A172 (cell line): ENCODE measurements at regions not wholly inside any gene's neighbourhood (a gene's known extent, or its start where the extent isn't known, plus 50 kb on each side); places are given as distances from the start of the nearest gene placed in this dataset.

Experiments used
- DNase-seq: peaks from one replicate; pipeline ENCODE4 v3.0.0-alpha.2; 2015; ENCODE audit warnings: low spot score

DNA sequence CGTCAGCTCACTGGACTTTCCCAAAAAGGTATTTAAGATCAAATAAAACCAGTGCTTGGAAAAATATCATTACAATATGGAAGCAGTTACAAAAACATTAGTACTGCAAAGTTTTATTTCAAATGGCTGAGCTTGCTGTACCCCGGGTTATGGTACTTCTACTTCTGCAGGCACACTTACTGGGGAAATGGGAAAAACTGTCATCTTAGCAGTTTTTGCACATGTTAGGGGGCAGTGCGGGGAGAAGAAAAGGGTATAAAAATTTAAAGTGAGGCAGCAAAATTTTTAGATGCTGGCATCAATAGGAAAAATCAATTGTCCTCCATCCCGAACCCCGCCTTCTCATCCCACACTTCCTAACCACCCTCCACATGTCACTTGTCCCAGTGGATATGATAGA is 133.4 kb downstream of the ATG4C start:
- no peak for DNase-seq

DNA sequence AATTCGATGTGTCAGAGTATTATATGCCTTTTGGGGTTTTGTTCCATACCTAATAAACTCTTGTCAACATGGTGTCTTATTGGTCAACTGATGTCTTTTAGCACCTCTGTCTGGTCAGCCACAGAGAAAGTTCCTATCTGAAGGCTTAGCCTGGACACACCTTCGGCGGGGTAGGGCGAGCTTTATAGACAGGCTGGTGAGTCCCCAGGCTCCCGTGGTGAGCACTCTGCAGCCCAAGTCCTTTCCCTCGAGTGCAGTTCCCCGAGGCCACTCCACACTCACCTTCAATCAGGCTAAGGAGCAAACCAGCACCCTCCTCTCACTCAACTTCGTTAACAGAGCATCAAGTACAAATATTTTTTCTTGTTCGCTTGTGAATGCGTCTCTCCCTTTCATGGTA is 133.9 kb downstream of the ATG4C start:
- no peak for DNase-seq

DNA sequence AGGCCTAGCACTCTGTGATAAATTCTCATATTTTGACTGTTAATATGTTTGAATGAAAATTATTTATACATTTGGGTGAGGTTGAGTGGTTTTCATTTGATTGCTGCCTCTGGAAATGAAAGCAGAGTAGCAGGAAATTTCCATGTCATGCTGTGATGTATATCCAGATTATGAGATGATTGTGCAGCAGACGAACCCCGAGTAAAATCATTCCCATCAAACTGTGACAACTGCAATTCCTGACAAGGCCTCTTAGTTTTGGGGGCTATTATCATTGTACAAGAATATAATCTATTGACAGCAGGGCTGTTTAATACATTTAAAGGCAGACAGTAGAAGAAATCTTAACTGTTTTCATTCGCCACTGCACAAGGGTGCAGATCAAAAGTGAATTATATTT is 134.8 kb downstream of the ATG4C start:
- no peak for DNase-seq

DNA sequence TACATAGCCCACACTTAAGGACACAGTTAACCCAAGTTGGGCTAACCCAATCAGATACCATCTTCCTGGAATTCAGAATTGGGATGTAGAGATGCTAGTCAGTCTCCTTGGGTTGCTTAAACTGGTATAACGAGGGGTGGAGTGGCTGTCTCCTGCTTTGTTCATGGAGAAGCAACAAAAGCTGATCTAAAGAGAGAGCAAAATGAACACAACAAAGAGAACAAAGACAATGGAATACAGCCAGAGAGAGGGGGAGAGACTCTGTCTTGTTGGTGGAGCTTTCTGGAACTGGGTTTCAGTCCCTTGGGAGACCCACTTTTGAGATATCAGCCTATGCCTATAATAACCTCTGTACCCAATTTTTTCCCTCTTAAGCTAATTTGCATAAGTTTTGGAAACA is 138.1 kb downstream of the ATG4C start:
- DNase-seq, result no peak

DNA sequence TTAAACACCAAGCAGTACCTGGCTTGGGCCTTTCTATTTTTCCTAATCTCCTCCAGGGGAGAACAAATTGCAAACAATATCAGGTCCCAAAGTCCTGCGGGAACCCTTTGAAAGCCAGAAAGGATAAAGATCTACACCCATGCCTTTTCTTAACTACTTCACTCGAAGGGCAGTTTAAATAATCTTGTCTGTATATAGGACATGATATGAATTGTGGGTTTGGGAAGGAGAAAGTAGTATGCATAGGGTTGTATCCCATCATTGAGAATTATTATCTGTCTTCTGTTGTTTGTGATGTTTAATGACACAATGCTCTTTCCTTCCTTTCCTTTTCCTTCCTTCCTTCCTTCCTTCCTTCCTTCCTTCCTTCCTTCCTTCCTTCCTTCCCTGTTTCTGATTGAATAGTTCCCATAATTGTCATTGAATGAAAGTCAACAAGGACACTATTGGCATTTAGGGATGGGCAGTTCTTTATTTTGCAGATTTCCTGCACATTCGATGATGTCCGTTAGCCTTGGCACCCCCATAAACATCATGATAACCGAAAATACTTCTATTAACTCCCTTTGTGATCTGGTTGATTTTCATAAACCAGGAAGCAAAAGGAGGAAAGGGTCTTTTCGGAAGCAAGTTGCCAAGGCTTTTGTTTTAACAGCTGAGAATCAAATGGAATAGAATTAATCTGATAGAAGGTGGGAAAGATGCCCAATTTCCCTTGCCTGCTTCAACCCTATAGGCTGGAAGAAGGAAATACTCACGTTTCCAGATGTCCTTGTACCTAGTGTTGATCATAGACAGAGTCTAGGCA is 141.3 kb downstream of the ATG4C start:
- no peak for DNase-seq

DNA sequence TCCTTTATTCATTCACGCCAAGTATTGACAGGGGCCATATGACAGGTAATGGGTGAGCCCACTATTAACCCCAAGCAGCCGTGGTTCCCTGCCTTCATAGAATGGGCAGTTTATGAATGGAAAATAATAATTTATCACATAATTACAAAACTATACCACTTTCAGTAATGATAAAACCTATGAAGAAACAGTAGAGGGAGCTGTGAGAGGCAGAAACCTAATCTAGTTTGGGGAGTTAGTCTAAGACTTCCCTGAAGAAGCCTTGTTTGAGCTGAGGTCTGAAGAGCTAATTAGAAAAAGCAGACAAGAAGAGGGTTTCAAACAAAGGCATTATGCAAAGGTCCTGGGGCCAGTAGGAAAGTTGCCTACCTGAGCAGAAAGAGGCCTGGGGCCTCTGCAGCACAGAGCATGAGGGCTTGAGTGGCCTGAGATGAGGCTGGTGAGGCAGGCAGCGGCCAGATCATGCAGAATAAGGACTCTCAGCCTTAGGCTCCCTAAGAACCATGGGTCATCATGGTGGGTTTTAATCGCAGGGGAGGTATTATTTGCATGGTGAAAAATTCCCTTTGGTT is 142.8 kb downstream of the ATG4C start:
- no peak for DNase-seq

DNA sequence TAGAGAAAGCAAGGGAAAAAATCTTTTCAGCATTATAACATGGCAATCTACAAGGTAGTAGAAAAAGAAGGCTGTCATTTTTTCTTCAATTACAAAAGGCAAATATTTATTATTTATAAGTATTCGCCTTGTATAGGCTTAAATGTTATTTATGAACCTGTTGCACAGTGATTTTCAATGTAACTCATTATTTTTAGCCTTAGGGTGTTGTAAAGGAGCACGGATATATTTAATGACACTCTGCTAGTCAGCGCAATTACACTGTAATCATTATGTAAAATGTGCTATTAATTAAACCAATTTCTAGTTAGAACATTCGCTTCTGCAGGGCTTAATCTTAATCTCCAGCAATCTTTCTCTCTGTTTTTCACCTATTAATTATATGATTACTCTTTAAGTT is 145.0 kb downstream of the ATG4C start:
- DNase-seq, result no peak

DNA sequence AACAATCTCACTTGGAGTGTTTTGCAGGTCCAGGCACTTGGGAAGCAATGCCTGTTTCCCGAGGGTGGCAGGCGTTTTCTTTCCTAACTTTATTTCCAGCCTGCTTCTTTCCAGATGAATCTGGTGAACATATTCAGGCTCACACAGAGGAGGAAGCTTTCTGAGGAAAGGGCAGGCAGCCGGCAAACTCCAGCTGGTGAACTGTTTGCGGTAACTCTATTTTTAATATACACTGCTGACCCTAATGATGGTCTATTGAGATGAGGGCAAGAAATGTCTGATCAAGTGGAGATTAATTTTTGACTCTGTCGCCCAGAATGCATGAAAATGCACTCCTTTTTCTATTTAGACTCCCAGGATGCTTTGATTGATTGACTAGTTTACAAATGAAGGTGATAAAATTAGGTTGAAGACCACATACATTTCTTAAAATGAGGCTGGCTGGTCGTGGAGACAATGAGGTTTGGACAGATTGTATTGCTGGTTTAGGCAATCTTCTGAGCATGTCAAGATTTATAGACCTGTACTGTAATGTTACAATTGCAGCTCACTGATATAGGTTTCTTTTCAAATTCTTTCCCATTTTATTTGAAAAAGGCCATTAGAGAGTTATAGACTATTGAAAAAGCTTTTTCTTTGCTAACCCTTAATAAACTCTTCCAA is 153.8 kb downstream of the ATG4C start:
- no peak for DNase-seq

DNA sequence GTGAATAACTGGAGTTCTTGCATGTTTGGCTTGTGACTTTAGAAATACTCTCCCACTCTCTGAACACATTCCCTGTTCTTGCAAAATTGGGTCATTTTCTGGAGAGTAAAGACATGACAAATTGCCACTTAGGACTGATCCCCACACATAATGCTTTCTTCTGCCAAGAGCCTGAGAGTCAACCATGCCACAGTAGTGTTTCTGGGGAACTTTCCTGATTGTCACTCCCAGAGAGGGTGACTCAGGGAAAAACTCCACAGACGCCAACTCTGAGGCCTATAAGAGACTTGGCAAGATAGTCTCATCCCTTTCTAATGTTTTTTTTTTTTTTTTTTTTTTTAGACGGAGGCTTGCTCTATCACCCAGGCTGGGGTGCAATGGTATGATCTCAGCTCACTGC is 157.8 kb downstream of the ATG4C start:
- no peak for DNase-seq

DNA sequence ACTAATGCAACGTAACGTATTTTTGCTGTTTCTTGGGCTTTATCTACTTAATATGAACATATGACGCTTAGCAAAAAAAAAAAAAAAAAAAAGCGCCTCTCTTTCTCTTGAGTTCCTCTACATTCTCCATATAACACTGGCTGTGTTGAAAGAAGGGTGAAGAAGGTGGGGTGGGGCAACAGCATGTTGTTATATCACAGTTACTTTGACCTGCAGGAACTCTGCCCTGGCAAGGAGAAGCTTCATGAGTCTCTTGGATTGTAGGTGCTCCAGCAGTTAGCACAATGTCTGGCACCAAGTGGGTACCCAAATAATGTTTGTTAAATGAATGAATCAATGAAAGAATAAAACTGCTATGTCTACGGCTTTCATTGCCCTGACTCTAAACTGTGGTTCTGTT is 162.6 kb downstream of the ATG4C start:
- DNase-seq, result no peak

DNA sequence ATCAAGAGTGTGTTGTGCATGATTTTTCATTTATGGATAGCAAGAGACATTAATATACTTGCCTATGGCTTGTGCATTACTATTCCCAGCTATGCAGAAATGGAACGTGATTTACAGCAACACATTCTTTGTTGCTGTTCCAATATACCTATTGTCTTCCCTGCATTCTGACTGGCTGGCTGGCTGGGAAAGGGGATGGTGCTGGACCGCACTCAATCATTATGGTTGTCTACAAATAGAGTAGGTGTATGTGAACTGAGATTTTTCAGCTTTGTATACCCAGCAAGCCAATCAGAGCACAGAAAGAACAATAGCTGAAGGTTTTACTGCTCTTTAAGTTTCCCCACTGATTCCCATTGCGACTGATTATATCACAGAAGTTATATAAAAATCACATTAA is 167.5 kb downstream of the ATG4C start:
- no peak for DNase-seq

DNA sequence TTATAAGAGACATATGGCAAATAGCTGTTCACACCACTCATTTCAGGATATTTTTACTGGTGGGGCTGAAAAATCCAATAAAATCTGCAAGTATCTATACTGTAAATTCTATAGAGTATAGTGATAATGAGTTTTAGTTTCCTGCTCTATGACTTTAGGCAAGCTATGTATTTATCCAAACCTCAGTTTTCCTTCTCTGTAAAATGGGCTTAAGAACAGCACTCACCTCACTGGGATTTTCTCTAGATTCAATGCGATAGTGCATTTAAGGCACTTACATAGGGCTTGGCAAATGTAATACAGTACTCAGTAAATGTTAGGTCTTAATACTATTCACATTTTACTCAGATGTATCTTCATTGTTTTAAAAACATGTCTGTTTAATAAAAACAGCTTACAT is 168.7 kb downstream of the ATG4C start:
- no peak for DNase-seq

DNA sequence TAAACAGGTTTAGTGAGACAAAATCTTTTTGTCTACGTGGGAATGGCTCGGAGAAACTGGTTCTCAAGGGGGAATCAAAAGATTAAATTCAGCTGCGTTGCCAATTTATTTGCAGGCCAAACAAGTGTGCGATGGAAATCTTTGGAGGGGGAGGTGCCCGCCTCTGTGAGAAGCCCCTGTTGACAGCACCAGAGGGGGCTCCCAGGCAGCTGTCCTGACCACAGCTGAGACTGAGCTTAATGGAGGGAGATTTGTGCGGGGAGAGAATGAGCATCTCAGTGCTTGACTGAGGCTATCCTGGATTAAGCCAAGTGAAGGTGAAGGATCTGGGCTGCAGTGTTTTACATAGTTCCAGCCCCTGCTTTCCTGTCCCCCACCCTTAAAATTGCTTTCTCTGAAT is 169.7 kb downstream of the ATG4C start:
- DNase-seq, result no peak

DNA sequence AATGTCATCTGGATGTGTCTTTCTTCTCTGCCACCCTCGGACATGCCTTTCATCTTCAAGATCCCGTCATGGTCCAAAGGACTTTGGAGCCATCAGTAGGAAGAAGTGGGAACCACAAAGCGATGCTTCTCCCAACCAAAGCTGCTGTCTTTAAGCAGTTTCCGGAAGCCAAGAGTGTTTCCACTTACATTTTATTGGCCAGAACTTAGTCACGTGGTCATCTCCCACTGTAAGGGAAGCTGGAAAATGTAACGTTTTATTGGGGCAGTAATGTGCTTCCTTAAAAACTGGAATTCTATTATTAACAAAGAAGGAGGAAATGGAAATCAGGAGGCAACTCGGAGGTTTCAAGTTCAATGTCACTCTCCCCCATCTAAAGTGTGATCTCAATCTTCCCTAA is 170.8 kb downstream of the ATG4C start:
- DNase-seq, result no peak

DNA sequence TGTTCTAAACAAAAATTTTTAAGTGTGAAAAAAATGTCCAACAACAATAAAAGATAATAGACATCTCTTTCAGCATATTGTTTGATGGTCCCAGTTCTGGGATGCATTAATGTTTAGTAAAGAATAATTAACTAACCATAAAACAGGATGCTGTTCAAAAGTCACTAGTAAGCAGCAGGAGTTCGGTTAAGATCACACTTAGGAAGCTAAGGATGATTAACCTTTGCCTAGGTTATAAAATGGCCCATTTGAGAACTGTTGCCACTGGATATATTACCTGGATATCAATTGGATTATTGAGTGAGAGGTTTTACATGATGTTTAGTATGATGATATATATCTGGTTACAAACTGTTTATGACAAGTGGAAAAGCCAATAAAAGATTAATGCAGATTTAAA is 171.7 kb downstream of the ATG4C start:
- no peak for DNase-seq

DNA sequence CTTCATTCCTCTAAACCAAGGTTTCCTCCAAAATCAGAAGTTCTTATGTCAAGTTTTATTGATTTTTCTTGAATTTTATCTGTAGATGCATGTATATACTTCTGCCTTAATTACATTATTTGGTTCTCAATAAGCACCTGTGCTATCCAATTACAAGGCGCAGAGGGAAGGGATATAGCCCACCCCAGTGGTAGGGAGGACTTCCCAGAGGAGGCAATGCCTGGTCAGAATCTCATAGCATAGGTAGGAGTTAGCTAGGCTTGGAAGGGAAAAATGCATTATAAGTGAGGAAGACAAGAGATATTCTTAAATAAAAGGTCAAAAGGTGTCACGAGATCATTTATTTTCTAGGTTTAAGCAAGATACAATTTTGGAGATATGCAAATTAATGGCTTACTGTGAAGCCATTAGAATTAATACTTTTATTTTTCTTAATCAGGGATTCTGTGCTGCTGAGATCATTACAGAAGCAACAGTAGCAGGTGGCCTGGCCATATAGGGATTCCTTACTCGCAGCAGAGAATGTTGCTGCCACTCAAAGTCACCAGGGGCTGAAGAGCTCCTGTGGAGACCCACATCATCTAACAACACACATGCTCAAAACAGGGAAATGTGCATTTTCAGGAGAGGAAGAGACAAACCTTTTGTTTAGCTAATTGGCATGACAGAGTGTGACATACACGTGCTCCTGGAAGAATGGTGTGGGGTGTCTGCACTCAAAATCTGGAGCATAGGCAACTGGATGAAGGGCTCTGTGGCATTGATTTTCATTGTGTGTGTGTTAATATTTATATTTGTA is 178.3 kb downstream of the ATG4C start:
- no peak for DNase-seq

DNA sequence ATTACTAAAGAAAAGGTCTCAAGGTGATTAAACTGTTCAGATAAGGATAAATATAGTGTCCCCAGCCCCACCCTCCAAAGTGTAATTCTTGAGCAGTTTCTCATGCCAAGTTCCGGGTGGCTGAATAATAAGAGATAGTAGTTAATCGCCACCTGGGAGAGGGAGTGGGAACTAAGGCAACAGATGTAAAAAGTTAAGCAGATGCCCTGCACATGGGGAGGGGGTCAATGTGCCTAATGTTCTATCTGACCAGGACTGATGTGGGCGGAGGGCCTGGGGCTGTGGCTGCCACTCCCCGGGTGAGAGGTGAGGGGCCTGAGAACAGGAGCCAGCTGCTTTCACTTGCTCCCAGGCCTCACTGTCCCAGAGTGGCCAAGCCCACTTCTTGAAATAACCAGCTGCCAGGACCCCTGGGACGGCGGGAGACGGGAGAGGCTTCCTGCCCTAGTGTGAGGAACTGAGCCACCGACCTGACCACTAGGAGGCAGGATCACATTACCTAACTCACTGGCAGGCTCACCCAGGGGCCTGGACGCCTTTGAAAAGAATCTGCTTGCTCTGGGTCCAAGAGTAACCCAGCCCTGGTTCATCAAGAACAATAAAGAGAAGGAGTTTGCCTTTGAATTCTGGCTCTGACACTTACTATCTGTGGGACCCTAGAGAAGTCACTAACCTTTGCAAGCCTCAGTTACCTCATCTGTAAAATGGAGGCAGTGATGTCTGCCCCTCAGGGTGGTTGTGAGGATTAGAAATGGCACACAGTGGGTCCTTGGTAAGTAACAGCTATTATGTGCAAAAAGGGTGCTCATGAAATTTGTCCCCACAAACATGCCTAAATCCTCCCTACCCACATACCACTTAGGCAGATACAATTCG is 179.2 kb downstream of the ATG4C start:
- DNase-seq, result peak; percentile 15

DNA sequence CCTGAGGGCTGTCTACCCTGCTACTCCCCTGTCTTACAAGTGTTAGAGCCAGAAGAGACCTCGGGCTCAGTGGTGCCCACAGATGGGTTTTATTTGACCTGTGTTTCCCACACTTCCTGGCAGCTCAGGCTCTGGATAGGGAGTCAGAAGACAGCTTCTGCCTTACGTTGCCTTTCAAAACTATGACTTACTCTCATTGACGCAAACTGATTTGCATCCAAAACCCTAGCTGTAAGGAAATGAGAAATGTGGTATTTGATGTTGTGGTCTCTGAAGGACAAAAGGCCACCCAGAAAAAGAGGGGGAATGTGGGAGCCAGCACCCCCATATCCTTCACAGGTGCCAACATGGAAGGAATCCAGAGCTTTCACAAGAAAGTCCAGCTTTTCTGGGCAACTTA is 180.2 kb downstream of the ATG4C start:
- no peak for DNase-seq

DNA sequence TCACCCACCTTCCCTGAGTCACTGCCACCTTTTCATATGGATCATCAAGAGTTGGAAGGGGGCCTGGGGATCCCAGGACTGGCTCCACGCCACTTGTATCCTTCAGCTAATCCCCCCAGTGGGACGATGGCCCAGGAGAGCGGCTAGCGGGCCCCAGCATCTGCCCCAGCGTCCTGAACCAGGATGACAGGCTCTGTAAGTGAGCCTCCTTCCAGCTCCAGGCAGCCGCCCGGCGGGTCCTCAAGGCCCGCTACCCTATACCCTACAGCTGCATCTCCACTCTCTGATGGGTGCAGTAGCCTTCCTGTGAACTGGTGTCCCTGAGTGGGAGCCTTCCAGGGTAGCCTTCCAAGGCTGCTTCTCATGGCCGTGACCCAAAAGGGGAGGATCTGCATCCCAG is 183.1 kb downstream of the ATG4C start:
- no peak for DNase-seq

DNA sequence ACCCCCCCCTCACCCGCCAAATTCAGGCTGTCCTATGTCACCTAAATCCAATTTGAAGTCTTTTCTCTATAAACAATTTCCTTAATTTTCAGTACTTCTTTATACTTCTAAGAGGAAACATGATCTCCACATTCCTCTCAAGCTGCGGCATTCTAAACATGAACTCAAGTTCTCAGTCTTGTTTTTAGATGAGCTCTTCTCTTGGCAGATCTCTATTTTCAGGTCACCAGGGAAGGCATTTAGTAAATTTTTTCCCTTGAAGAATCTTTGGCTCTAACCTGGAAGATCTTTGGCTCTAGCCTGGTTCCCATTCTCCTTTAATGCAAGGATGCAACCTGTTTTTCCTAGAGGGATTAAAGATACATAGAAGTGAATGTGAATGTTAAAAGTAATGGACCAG is 193.4 kb downstream of the ATG4C start:
- DNase-seq, result no peak

DNA sequence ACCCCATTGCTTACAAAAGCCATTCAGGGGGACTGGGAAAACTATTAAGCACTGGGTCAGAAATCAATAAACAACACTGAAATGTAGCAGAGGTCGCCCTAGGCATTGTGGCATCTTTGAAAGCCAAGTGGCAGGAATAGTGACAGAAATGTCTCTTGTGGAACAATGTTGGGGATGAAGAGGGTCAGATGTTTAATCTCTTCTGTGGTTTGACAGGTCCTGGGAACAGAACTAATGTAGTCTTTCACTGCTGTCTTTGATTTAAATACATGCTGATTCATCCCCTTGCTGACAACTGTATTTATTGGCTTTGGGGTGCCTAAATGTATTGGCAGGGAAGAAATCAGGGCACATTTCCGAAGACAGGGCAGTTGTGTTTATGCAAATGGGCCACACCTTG is 194.8 kb downstream of the ATG4C start:
- DNase-seq, result no peak

DNA sequence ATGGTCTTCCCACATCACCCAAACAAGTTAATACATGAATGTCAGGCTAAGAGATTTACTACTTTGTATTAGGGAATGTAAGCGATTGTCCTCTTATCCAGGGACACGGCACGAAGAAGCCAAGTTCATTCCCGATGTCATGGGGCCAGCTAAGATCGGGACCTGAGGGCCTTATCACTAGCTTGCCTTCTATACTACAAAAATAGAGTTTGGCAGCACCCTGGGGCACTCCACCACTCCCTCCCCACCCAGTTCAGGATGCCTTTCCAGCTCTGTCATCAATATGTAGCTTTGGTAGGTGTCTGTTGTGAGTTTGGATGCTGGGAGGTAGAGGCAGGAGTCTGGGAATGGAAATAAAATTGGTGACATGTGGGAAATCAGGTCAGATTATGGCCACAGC is 197.5 kb downstream of the ATG4C start:
- DNase-seq, result no peak
